Lower lobe of right lung (tissue), 2 donors: ENCODE measurements at regions not wholly inside any gene's neighbourhood (a gene's known extent, or its start where the extent isn't known, plus 50 kb on each side); places are given as distances from the start of the nearest gene placed in this dataset.

ENCODE experiments used
- ATAC-seq, 2 donors: fragments of 200-7000 bp; cut with Tn5 transposase; one replicate each; pipeline ENCODE4 v1.9.1; 2020 to 2022; ENCODE audit warnings: mild to moderate bottlenecking in 2 of 2, moderate library complexity in 2 of 2
- DNase-seq: peaks from one replicate; pipeline ENCODE4 v3.0.0-alpha.2; 2020
- H3K27ac ChIP-seq: fragments of 200-600 bp; one replicate; pipeline ENCODE4 v1.8.0; 2022
- H3K27me3 ChIP-seq: fragments of 200-600 bp; one replicate; pipeline ENCODE4 v1.8.0; 2022; ENCODE audit warnings: low read depth
- H3K36me3 ChIP-seq: fragments of 200-600 bp; one replicate; pipeline ENCODE4 v1.8.0; 2022; ENCODE audit warnings: mild to moderate bottlenecking
- H3K4me1 ChIP-seq: fragments of 200-600 bp; one replicate; pipeline ENCODE4 v1.8.0; 2022
- H3K4me3 ChIP-seq: fragments of 200-600 bp; one replicate; pipeline ENCODE4 v1.8.0; 2022; ENCODE audit warnings: mild to moderate bottlenecking
- H3K9me3 ChIP-seq: fragments of 200-600 bp; one replicate; pipeline ENCODE4 v1.8.0; 2022
- intact Hi-C: fragments of 100-400 bp; cut with DNase I; formaldehyde crosslinking; loops from one replicate; pipeline ENCODE4 v1.11.0; 2022
- TF ChIP-seq, protein P1 (sequence below): fragments of 200-600 bp; IDR thresholded peaks from one replicate; pipeline ENCODE4 v1.8.0; 2022; ENCODE audit warnings: antibody characterized with exemption, mild to moderate bottlenecking
- donor health status: DM: no; HTN: yes; CAD: no; lungs with severe emphysema.

DNA sequence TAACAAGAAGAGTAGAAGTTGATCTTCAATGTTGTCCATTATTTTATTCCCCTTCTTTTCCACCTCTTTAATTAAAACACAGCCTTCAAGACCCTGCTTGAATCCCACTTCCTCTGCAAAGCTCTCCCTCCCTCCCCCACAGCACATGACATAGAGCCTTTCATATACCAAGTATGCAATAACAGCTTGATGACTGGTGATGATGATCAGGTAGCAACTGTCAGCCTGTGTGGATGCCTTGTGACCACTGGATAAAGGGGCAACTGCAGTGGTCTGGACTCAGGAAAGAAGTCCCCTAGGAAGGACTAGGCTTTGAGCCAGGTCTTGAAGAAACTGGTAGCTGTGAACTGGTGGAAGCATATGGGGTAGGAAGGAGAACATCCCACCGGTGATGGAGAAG is 53.8 kb upstream of the PRDX6 start:
- no peaks in the 10 kb centered on the region for H3K9me3 ChIP-seq
- no peak overlapping the region for H3K4me3 ChIP-seq
- peaks cover 7% of the 10 kb centered on the region for H3K4me1 ChIP-seq
- intact Hi-C loops = no loop called here
- DNase-seq (no peak), ATAC-seq (no peak)
- H3K36me3 ChIP-seq = no peaks in the 10 kb centered on the region
- H3K27me3 ChIP-seq = no peaks in the 10 kb centered on the region
- TF ChIP-seq, protein P1, sequence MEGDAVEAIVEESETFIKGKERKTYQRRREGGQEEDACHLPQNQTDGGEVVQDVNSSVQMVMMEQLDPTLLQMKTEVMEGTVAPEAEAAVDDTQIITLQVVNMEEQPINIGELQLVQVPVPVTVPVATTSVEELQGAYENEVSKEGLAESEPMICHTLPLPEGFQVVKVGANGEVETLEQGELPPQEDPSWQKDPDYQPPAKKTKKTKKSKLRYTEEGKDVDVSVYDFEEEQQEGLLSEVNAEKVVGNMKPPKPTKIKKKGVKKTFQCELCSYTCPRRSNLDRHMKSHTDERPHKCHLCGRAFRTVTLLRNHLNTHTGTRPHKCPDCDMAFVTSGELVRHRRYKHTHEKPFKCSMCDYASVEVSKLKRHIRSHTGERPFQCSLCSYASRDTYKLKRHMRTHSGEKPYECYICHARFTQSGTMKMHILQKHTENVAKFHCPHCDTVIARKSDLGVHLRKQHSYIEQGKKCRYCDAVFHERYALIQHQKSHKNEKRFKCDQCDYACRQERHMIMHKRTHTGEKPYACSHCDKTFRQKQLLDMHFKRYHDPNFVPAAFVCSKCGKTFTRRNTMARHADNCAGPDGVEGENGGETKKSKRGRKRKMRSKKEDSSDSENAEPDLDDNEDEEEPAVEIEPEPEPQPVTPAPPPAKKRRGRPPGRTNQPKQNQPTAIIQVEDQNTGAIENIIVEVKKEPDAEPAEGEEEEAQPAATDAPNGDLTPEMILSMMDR = no peak
- H3K27ac ChIP-seq = no peak overlapping the region

DNA sequence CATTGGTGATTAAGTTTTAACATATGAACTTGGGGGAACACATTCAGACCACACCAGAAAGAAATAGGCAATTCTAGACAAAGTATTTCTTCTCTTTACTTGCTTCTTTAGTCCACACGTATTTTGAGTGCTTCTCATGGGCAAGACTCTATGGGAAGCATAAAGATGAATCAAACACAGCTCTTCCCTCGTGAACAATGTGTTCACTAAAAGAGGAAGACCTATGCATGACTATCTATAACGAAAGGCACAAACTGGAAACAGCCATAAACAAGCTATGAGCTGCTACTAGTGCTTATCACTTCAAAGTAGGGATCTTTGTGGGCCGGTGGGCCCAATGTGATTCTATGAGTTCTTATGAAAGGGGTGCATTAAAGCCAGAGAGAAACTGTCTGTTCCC is 53.0 kb upstream of the PRDX6 start:
- Histone ChIP-seq H3K27me3 (no peaks in the 10 kb centered on the region), H3K4me1 (peaks cover 12% of the 10 kb centered on the region), H3K27ac (no peak overlapping the region), H3K36me3 (no peaks in the 10 kb centered on the region), H3K9me3 (no peaks in the 10 kb centered on the region), H3K4me3 (no peak overlapping the region)
- ATAC-seq (no peak), DNase-seq (no peak)
- intact Hi-C loops = no loop called here
- TF ChIP-seq, protein P1 = no peak

DNA sequence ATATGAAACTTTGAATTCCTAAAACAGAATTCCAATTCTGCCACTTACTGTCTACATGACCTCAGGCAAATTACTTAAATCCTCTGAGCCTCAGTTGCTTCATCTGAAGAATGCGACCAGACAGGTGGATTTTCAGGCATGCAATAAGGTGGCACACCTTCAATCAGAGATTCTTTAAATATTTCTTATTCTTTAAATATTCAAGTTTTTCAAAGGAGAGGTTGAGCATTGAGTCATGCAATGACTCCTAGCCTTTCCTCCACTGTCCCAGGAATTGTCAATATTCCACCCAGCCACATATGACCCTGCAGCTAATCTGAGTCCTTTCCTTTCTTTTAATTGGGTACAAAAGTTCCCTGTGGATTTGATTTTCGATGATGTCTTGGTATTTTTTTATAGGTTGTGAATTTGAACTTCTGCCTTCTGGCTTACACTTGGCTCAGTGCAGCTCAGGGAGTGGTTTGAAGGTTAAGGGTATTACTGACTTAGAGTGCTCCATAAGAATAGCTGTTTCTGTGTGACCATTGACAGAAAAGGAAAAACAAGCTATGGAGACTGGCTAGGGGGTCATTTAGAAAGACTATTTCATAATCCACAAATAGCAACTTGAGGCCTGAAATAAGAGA is 52.2 kb upstream of the PRDX6 start:
- no peak overlapping the region for H3K4me3 ChIP-seq
- peaks cover 19% of the 10 kb centered on the region for H3K4me1 ChIP-seq
- no peaks in the 10 kb centered on the region for H3K9me3 ChIP-seq
- intact Hi-C loops = no loop called here
- no peak overlapping the region for H3K27ac ChIP-seq
- no peaks in the 10 kb centered on the region for H3K27me3 ChIP-seq
- no peak for DNase-seq
- H3K36me3 ChIP-seq = no peaks in the 10 kb centered on the region
- no peak for ATAC-seq
- TF ChIP-seq, protein P1 = no peak

DNA sequence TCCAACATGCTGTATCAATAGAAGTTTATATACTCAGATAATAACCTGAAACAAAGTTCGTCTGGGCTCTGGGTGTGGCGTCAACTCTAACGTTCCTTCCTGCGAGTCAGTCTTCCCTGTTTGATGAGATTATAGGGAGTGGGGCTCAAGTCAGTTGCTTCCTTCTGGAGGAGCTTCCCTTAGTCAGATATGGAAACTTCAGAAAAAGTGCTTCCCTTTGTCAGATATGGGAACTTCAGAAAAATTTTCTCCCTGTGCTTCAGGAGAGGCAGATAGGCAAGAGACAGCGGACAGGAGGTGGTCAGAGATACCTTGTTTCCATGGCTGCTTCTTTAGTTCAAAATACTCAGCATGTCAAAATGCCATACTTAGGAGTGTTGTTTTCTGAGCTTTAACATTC is 51.1 kb upstream of the PRDX6 start:
- no peak for ATAC-seq

DNA sequence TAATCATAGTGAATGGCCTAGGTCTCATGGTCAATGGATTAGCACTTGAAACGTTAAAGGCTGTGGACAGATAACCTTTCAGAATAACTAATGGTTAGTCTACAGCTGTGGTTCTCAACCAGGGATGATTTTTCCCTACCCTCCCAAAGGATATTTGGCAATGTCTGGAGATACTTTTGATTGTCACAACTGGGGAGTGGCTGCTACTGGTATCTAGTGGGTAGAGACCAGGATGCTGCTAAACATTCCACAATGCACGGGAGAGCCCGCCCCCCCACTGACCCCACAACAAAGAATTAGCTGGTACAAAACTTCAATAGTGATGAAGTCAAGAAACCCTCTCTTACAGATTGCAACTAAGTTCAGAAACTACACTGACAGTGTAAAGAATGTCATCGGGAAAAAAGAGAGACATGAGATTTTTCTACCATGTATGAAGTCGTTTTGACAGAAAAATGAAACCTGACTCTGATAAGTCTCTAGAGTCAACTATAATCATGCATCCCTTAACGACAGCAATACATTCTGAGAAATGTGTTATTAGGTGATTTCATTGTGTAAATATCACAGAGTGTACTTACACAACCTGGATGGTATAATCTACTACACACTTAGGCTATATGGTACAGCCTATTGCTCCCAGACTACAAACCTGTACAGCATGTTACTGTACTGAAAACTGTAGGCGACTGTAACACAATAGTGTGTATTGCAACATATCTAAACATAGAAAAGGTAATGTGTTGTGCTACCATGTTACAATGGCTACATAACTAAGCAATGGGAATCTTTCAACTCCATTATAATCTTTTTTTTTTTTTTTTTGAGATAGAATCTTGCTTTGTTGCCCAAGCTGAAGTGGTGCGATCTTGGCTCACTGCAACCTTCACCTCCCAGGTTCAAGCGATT is 49.7 kb upstream of the PRDX6 start:
- Histone ChIP-seq H3K36me3 (no peaks in the 10 kb centered on the region), H3K9me3 (no peaks in the 10 kb centered on the region), H3K27me3 (no peaks in the 10 kb centered on the region), H3K4me3 (no peak overlapping the region), H3K27ac (no peak overlapping the region), H3K4me1 (peaks cover 25% of the 10 kb centered on the region)
- DNase-seq (no peak), ATAC-seq (no peak)
- intact Hi-C loops = no loop called here
- TF ChIP-seq, protein P1 = no peak

More for the DNA sequence above, 51.1 kb upstream of the PRDX6 start:
- Histone ChIP-seq H3K36me3 (no peaks in the 10 kb centered on the region), H3K4me3 (no peak overlapping the region), H3K9me3 (no peaks in the 10 kb centered on the region), H3K27ac (no peak overlapping the region), H3K4me1 (peaks cover 24% of the 10 kb centered on the region), H3K27me3 (no peaks in the 10 kb centered on the region)
- TF ChIP-seq, protein P1 = no peak
- intact Hi-C loops = no loop called here
- no peak for DNase-seq
